ENCODE measurements at regions not wholly inside any gene's neighbourhood (a gene's known extent, or its start where the extent isn't known, plus 50 kb on each side); places are given as distances from the start of the nearest gene placed in this dataset.

GRCh38 chr2:12854001-12854530, 137.3 kb downstream of the TRIB2 start:
- H2BK12ac ChIP-seq (ENCODE audit: low read depth, low read length) = no peak overlapping the region
- H3K79me1 ChIP-seq (ENCODE audit: low read depth, low read length) = no peaks in the 10 kb centered on the region
- no peak overlapping the region for H2BK20ac ChIP-seq (ENCODE audit: low read length)
- H3K4me3 ChIP-seq (ENCODE audit: extremely low read depth in 1 of 4, insufficient read depth in 2 of 4, low read depth in 3 of 4, low read length in 4 of 4) = no peak overlapping the region
- DNase-seq (ENCODE audit: low read depth in 1 of 2, low spot score in 2 of 2) (no peak), FAIRE-seq (no peak)
- no peak overlapping the region for H3K18ac ChIP-seq (ENCODE audit: extremely low read depth, low read length)
- H3K9me3 ChIP-seq (ENCODE audit: insufficient read depth in 2 of 2, low read depth in 1 of 2, low read length in 1 of 2) = peaks cover 0 to 9% of the 10 kb centered on the region in 2 experiments; a peak in 3 of 4 replicates
- H3K27ac ChIP-seq (ENCODE audit: low read depth, low read length) = no peak overlapping the region
- H3K4ac ChIP-seq (replicated peaks; ENCODE audit: insufficient read length, low read depth, low read length) = no peak overlapping the region
- no peaks in the 10 kb centered on the region for H4K20me1 ChIP-seq (replicated peaks in 1 of 2; ENCODE audit: control insufficient read depth in 1 of 2, insufficient read depth in 2 of 2, low read length in 2 of 2)
- H4K5ac ChIP-seq (ENCODE audit: insufficient read length, low read depth, low read length) = no peak overlapping the region
- TF ChIP-seq KDM1A (IDR thresholded peaks at IDR 0.05; ENCODE audit: borderline replicate concordance, low read length) = no peak
- no peak overlapping the region for H3K56ac ChIP-seq (replicated peaks; ENCODE audit: insufficient read length, low read depth, low read length)
- H2BK5ac ChIP-seq (ENCODE audit: low read depth, low read length) = no peak overlapping the region
- H2AK5ac ChIP-seq (ENCODE audit: low read depth, low read length) = no peak overlapping the region
- no peak overlapping the region for H2AFZ ChIP-seq (ENCODE audit: low read length)
- no peak overlapping the region for H2BK15ac ChIP-seq (ENCODE audit: low read length)
- peaks cover 0 to 6% (median 0%) of the 10 kb centered on the region in 4 experiments; a peak in 1 of 8 replicates for H3K36me3 ChIP-seq (ENCODE audit: control insufficient read depth in 2 of 4, insufficient read depth in 4 of 4, low read length in 3 of 4)
- POLR2A ChIA-PET (ENCODE audit: partially characterized antibody) = no interaction called here
- 89% methylated on average over 19 of the region's 28 CpGs; no CpG with 5 or more reads in 1 of the 2 experiments for WGBS, 2 experiments (ENCODE audit: extremely low coverage in 1 of 2, insufficient coverage in 1 of 2, insufficient read length in 1 of 2, insufficient replicate concordance in 2 of 2, low coverage in 1 of 2, low lambda C conversion rate in 2 of 2, missing lambda C conversion rate in 1 of 2)
- no peak overlapping the region for H4K91ac ChIP-seq (replicated peaks; ENCODE audit: insufficient read length, low read length)
- no peaks in the 10 kb centered on the region for H3K23me2 ChIP-seq (ENCODE audit: low read depth, low read length)
- no peak overlapping the region for H4K8ac ChIP-seq (ENCODE audit: extremely low read depth, insufficient read depth, low read length)
- no peak overlapping the region for H3K4me2 ChIP-seq (ENCODE audit: insufficient read depth in 1 of 2, low read depth in 2 of 2, low read length in 2 of 2)
- H3K23ac ChIP-seq (ENCODE audit: insufficient read length) = no peak overlapping the region
- no peaks in the 10 kb centered on the region for H3K4me1 ChIP-seq (replicated peaks in 1 of 4; ENCODE audit: control insufficient read depth in 3 of 4, insufficient read depth in 4 of 4, low read length in 3 of 4)
- no peak overlapping the region for H3K14ac ChIP-seq (ENCODE audit: insufficient read length)
- no peak overlapping the region for H3K9ac ChIP-seq (replicated peaks in 1 of 4; ENCODE audit: extremely low read depth in 1 of 4, low read depth in 3 of 4, low read length in 3 of 4)
- CTCF ChIA-PET (ENCODE audit: partially characterized antibody) = interaction anchor here (0.9 to 1.7 kb wide), 3 partner anchors 20 to 153 kb away, joined by 3 to 4 read pairs (median 3); no protein-coding TSS in a partner anchor
- H3K27me3 ChIP-seq (replicated peaks in 1 of 4; ENCODE audit: control insufficient read depth in 3 of 4, extremely low read depth in 1 of 4, insufficient read depth in 3 of 4, low read length in 3 of 4) = no peaks in the 10 kb centered on the region
- no peak overlapping the region for H2BK120ac ChIP-seq (replicated peaks; ENCODE audit: low read depth, low read length)
- H3K79me2 ChIP-seq (ENCODE audit: control insufficient read depth in 1 of 2, insufficient read depth in 2 of 2, low read length in 2 of 2) = no peaks in the 10 kb centered on the region

Measured in H1 (cell line).